HCT116 (cell line): ENCODE measurements at regions not wholly inside any gene's neighbourhood (a gene's known extent, or its start where the extent isn't known, plus 50 kb on each side); places are given as distances from the start of the nearest gene placed in this dataset.

ENCODE experiments used
- ATAC-seq: fragments of 200-7000 bp; cut with Tn5 transposase; 2 replicates; pipeline ENCODE4 v1.9.1; 2020; ENCODE audit warnings: mild to moderate bottlenecking, moderate library complexity
- BruUV-seq: library from RNA; stranded (reverse); fragments of 400-500 nt; replicated peaks from 2 replicates; lab custom pipeline; 2021; lab: Mats Ljungman, UMichigan
- CTCF ChIA-PET: fragments of 300-600 bp; sonication (Branson Sonifier 250); formaldehyde crosslinking; loops from one replicate; lab custom pipeline; 2021; ENCODE audit warnings: antibody characterized with exemption; lab: Charles Lee
- POLR2A ChIA-PET: fragments of 300-600, 350-600 bp; sonication (Branson Sonifier 250); formaldehyde crosslinking; loops from one replicate; lab custom pipeline; 2021; ENCODE audit warnings: antibody characterized with exemption; lab: Charles Lee
- RAD21 ChIA-PET, 2 experiments: fragments of 300-600 bp; sonication (Branson Sonifier 250); formaldehyde crosslinking; loops; one replicate each; lab custom pipeline; 2023; ENCODE audit warnings: low total read pairs in 2 of 2; ENCODE audit not compliant: uncharacterized antibody in 2 of 2, unreplicated experiment in 2 of 2, low non-redundant PET in 1 of 2; lab: Charles Lee
- DNase-seq: peaks from one replicate; pipeline ENCODE4 v3.0.0-alpha.2; 2010; ENCODE audit warnings: low read depth, low spot score
- H2AFZ ChIP-seq: fragments of 200-600 bp; shearing (Covaris generic), sonication (generic); 2 replicates; pipeline ENCODE4 v1.6.1; 2017; ENCODE audit warnings: low read depth, mixed run types, mixed read lengths, antibody characterized with exemption, low read length; ENCODE audit not compliant: poor library complexity, severe bottlenecking
- H3K27ac ChIP-seq: 2 replicates; pipeline ENCODE4 v1.5.1; 2012; ENCODE audit warnings: low read depth, low read length
- H3K27me3 ChIP-seq: fragments of 200-600 bp; sonication (generic); 2 replicates; pipeline ENCODE4 v1.6.1; 2016; ENCODE audit warnings: mixed run types, low read length, mixed read lengths; ENCODE audit not compliant: insufficient read depth
- H3K36me3 ChIP-seq, 2 experiments: fragments of 200-500 bp in 1 of 2; fragments of 200-600 bp in 1 of 2; sonication (Bioruptor generic) in 1 of 2; sonication (generic) in 1 of 2; 2 replicates each; pipeline versions ENCODE4 v1.5.1 to v1.6.1; 2014 to 2016; ENCODE audit warnings: low read length in 2 of 2, inconsistent platforms in 1 of 2, mixed read lengths in 1 of 2, mixed run types in 1 of 2; ENCODE audit not compliant: insufficient read depth in 2 of 2, control insufficient read depth in 1 of 2
- H3K4me1 ChIP-seq, 2 experiments: fragments of 200-600 bp in 1 of 2; sonication (generic) in 1 of 2; 2 replicates each; pipeline versions ENCODE4 v1.5.1 to v1.6.1; 2012 to 2017; ENCODE audit warnings: low read length in 2 of 2, inconsistent platforms in 1 of 2, mild to moderate bottlenecking in 1 of 2, mixed read lengths in 1 of 2, mixed run types in 1 of 2, moderate library complexity in 1 of 2; ENCODE audit not compliant: insufficient read depth in 2 of 2, control insufficient read depth in 1 of 2
- H3K4me2 ChIP-seq: fragments of 200-600 bp; sonication (generic); 2 replicates; pipeline ENCODE4 v1.6.1; 2017; ENCODE audit warnings: mixed run types, low read length, mixed read lengths
- H3K4me3 ChIP-seq, 2 experiments: fragments of 200-600 bp in 1 of 2; sonication (generic) in 1 of 2; replicated peaks in 1 of 2; 2 replicates each; pipeline ENCODE4 v1.5.1; 2011 to 2016; ENCODE audit warnings: low read length in 2 of 2, control low read depth in 1 of 2, low read depth in 1 of 2, mild to moderate bottlenecking in 1 of 2, mixed read lengths in 1 of 2, mixed run types in 1 of 2
- H3K79me2 ChIP-seq: fragments of 200-600 bp; sonication (generic); 2 replicates; pipeline ENCODE4 v1.6.1; 2017; ENCODE audit warnings: mild to moderate bottlenecking, mixed run types, low read length, moderate library complexity, mixed read lengths; ENCODE audit not compliant: insufficient read depth
- H3K9ac ChIP-seq: fragments of 200-600 bp; sonication (generic); 2 replicates; pipeline ENCODE4 v1.6.1; 2016; ENCODE audit warnings: low read length, mixed read lengths
- H3K9me2 ChIP-seq: fragments of 200-600 bp; sonication (generic), shearing (Covaris generic); 2 replicates; pipeline ENCODE4 v1.6.1; 2017; ENCODE audit warnings: mixed run types, mild to moderate bottlenecking, moderate library complexity; ENCODE audit not compliant: insufficient read depth
- H3K9me3 ChIP-seq, 2 experiments: fragments of 200-500 bp in 1 of 2; fragments of 200-600 bp in 1 of 2; sonication (Bioruptor generic) in 1 of 2; sonication (generic) in 1 of 2; 2 replicates each; pipeline ENCODE4 v1.6.1; 2014 to 2017; ENCODE audit warnings: low read length in 2 of 2, mixed read lengths in 2 of 2, inconsistent platforms in 1 of 2, low read depth in 1 of 2, mild to moderate bottlenecking in 1 of 2, mixed run types in 1 of 2, moderate library complexity in 1 of 2; ENCODE audit not compliant: control insufficient read depth in 1 of 2, insufficient read depth in 1 of 2
- H4K20me1 ChIP-seq: fragments of 200-600 bp; sonication (generic), shearing (Covaris generic); 2 replicates; pipeline ENCODE4 v1.6.1; 2017; ENCODE audit warnings: mixed run types, mild to moderate bottlenecking, moderate library complexity; ENCODE audit not compliant: insufficient read depth
- ATF3 ChIP-seq: IDR thresholded peaks from 2 replicates; pipeline ENCODE4 v1.6.1; 2012
- CBX3 ChIP-seq: IDR thresholded peaks from 2 replicates; pipeline ENCODE4 v1.6.1; 2012; ENCODE audit warnings: low read depth
- CEBPB ChIP-seq: IDR thresholded peaks from 2 replicates; pipeline ENCODE4 v1.6.1; 2012; ENCODE audit warnings: low read depth
- EGR1 ChIP-seq: IDR thresholded peaks from 2 replicates; pipeline ENCODE4 v1.6.1; 2012; ENCODE audit warnings: low read depth
- EZH2 ChIP-seq: fragments of 200-600 bp; sonication (generic); IDR thresholded peaks from 2 replicates; pipeline ENCODE4 v1.6.1; 2017; ENCODE audit warnings: antibody characterized with exemption, mixed run types
- MAX ChIP-seq: IDR thresholded peaks from 2 replicates; pipeline ENCODE4 v1.6.1; 2012
- POLR2AphosphoS5 ChIP-seq: IDR thresholded peaks from 2 replicates; pipeline ENCODE4 v1.6.1; 2011; ENCODE audit warnings: mild to moderate bottlenecking, low read depth, low read length, moderate library complexity
- RAD21 ChIP-seq: IDR thresholded peaks from 2 replicates; pipeline ENCODE4 v1.6.1; 2012; ENCODE audit warnings: low read depth, mild to moderate bottlenecking
- REST ChIP-seq: IDR thresholded peaks from 2 replicates; pipeline ENCODE4 v1.6.1; 2012; ENCODE audit warnings: low read depth
- SIN3A ChIP-seq: IDR thresholded peaks from 2 replicates; pipeline ENCODE4 v1.6.1; 2012; ENCODE audit warnings: low read depth
- SP1 ChIP-seq: IDR thresholded peaks from 2 replicates; pipeline ENCODE4 v1.6.1; 2012; ENCODE audit warnings: low read depth
- ZNF274 ChIP-seq: fragments of 200-500 bp; sonication (Bioruptor generic); IDR thresholded peaks from 2 replicates; pipeline ENCODE4 v1.6.1; 2014; ENCODE audit warnings: mild to moderate bottlenecking, low read depth, low read length, inconsistent platforms
- intact Hi-C: fragments of 100-400 bp; cut with micrococcal nuclease; formaldehyde crosslinking; loops from 2 replicates; pipeline ENCODE4 v1.10.0; 2022

GRCh38 chr3:190173426-190173825 is 52.7 kb upstream of the P3H2 start:
- H3K9me2 ChIP-seq = no peaks in the 10 kb centered on the region
- H3K27ac ChIP-seq = no peak overlapping the region
- no peaks in the 10 kb centered on the region for H3K36me3 ChIP-seq
- H4K20me1 ChIP-seq = no peaks in the 10 kb centered on the region
- no peak for ATAC-seq
- intact Hi-C loops = no loop called here
- H3K9me3 ChIP-seq = no peaks in the 10 kb centered on the region
- BruUV-seq = no TSS peak
- ChIA-PET RAD21 (no interaction called here), CTCF (no interaction called here), POLR2A (no interaction called here)
- DNase-seq = no peak
- TF ChIP-seq ZNF274 = no peak
- no peaks in the 10 kb centered on the region for H3K79me2 ChIP-seq
- no peak overlapping the region for H3K4me2 ChIP-seq
- no peak overlapping the region for H3K9ac ChIP-seq
- no peak overlapping the region for H2AFZ ChIP-seq
- no peak overlapping the region for H3K4me3 ChIP-seq
- H3K27me3 ChIP-seq = no peaks in the 10 kb centered on the region
- no peaks in the 10 kb centered on the region for H3K4me1 ChIP-seq

GRCh38 chr3:190172751-190173150 is 52.1 kb upstream of the P3H2 start:
- ATAC-seq = no peak

More at GRCh38 chr3:190172751-190173150, 52.1 kb upstream of the P3H2 start:
- no peaks in the 10 kb centered on the region for H3K4me1 ChIP-seq
- H2AFZ ChIP-seq = no peak overlapping the region
- no peak for DNase-seq
- no peaks in the 10 kb centered on the region for H3K9me3 ChIP-seq
- no peak overlapping the region for H3K4me2 ChIP-seq
- H3K36me3 ChIP-seq = no peaks in the 10 kb centered on the region
- H3K9ac ChIP-seq = no peak overlapping the region
- BruUV-seq = no TSS peak
- H3K4me3 ChIP-seq = no peak overlapping the region
- ChIA-PET RAD21 (no interaction called here), CTCF (no interaction called here), POLR2A (no interaction called here)
- no peaks in the 10 kb centered on the region for H3K27me3 ChIP-seq
- intact Hi-C loops = no loop called here
- no peaks in the 10 kb centered on the region for H3K9me2 ChIP-seq
- H3K27ac ChIP-seq = no peak overlapping the region
- TF ChIP-seq EZH2 (no peak), EGR1 (no peak), SIN3A (no peak), MAX (no peak), CBX3 (no peak), CEBPB (no peak), ATF3 (no peak), SP1 (no peak), RAD21 (no peak), POLR2AphosphoS5 (no peak), REST (no peak)
- no peaks in the 10 kb centered on the region for H4K20me1 ChIP-seq
- H3K79me2 ChIP-seq = no peaks in the 10 kb centered on the region
